ENCODE measurements at regions not wholly inside any gene's neighbourhood (a gene's known extent, or its start where the extent isn't known, plus 50 kb on each side); places are given as distances from the start of the nearest gene placed in this dataset.

DNA sequence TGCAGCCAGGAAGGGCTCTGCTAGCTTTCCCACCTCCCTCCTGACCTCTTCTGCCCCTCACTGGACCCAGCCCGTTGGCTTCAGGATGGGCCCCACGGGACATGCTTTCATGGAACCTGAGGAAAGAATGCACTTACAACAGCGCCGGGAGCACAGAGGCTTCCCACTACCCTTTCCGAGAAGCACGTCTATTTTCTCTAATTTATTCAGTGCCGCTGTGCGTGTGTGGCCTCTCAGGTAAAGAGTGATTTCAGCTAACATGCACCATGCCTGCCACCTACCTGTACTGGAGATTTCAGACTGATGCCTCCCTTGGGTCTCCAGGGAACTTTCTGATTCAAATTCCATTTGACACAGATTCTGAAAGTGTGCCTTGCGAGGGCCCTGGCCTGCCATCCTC, 140.1 kb downstream of the CYLD start:
- H3K36me3 Mint-ChIP-seq, result no peaks in the 10 kb centered on the region
- no peak for ATAC-seq (ENCODE audit: low read depth in 2 of 2)

DNA sequence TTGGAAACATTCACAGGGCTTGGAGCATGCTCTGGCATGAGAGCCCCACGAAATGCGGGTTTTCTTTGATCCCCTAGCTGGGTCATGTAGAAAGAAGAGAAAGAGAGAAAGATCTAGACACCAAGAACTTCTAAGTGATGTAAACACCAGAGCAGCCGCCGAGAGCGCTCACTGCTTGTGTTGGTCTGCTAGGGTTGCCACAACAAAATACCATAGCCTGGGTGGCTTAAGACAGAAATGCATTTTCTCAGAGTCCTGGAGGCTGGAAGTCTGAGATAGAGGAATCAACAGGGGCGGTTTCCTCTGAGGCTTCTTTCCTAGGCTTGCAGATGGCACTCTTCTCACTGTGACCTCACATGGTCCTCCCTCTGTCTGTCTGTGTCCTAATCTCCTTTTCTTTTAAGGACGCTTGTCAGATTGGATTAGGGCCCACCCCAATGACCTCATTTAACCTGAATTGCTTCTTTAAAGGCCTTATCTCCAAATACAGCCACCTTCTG, 139.5 kb downstream of the CYLD start:
- Mint-ChIP-seq H3K4me3 (no peak overlapping the region), H3K27me3 (peaks cover 32 to 72% (median 33%) of the 10 kb centered on the region in 3 donors), H3K4me1 (no peaks in the 10 kb centered on the region), H3K27ac (no peak overlapping the region), H3K36me3 (no peaks in the 10 kb centered on the region), H3K9me3 (peaks cover 0 to 10% (median 0%) of the 10 kb centered on the region in 7 donors)
- DNase-seq (no peak), ATAC-seq (ENCODE audit: low read depth in 2 of 2) (no peak)

More for the DNA sequence above, 140.1 kb downstream of the CYLD start:
- no peak for DNase-seq
- H3K4me1 Mint-ChIP-seq, result no peaks in the 10 kb centered on the region
- peaks cover 28 to 67% (median 31%) of the 10 kb centered on the region in 3 donors for H3K27me3 Mint-ChIP-seq
- no peak overlapping the region for H3K4me3 Mint-ChIP-seq
- peaks cover 0 to 10% (median 2%) of the 10 kb centered on the region in 7 donors for H3K9me3 Mint-ChIP-seq
- no peak overlapping the region for H3K27ac Mint-ChIP-seq

DNA sequence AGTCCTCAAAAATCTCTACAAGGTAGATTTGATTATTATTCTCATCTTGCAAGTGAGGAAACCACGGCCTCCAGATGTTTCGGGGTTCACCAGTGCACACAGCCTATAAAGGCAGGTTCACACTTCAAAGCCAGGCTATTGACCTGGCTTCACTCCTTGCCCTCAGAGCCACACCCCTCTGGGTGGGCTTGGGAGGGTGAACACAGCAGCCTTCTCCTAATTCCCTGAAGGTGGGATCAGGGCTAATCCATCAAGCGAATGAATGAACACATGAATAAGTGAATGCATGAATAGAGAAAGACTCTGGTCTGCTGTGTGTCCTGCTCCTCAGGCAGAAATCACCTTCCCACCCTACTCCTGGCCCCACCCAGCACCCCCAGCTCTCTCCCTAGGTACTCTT, 139.0 kb downstream of the CYLD start:
- H3K27me3 Mint-ChIP-seq, result peaks cover 36 to 73% (median 37%) of the 10 kb centered on the region in 3 donors
- no peaks in the 10 kb centered on the region for H3K36me3 Mint-ChIP-seq
- no peak for ATAC-seq (ENCODE audit: low read depth in 2 of 2)
- H3K27ac Mint-ChIP-seq, result no peak overlapping the region
- peaks cover 0 to 8% (median 0%) of the 10 kb centered on the region in 7 donors for H3K9me3 Mint-ChIP-seq
- no peaks in the 10 kb centered on the region for H3K4me1 Mint-ChIP-seq
- H3K4me3 Mint-ChIP-seq, result no peak overlapping the region
- DNase-seq, result no peak

DNA sequence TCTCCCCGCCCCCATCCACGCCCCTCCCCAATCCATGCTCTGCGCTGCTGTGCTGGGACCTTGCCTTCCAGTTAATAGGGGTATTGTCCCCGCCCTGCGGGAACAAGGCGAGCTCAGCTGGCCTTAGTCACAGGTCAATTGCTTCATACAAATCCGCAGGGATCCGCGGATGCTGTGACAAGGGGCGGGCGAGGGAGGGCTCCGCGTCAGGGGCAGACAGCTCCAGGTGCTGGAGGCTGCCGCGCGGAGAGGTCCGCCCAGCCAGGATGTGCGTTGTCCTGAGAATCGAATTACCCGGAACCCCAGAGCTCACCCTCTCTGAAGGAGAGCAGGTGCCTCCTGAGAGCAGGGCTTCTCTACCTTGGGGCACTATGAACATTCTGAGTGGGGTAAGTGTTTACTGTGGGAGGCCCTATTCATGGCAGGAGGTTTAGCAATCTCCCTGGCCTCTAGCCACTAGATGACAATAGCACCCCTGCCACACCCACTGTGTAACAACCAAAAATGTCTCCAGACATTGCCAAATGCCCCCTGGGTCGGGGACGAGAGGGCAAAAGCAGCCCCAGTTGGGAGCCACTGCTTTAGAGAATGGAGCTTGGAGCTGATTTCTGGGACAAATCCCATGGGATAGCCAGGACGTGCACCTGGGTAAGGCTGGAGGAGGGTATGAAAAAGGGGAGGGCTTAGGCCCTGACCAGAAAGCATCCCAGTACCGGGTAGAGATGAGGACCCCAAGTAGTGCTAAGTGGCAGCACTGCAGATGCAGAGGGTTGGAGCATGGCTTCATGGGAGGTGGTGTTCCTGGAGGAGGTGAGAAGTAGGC, 138.2 kb downstream of the CYLD start:
- H3K27me3 Mint-ChIP-seq, result peaks cover 29 to 65% (median 41%) of the 10 kb centered on the region in 3 donors
- no peak for ATAC-seq (ENCODE audit: low read depth in 2 of 2)
- H3K4me3 Mint-ChIP-seq, result no peak overlapping the region
- H3K4me1 Mint-ChIP-seq, result no peaks in the 10 kb centered on the region
- no peaks in the 10 kb centered on the region for H3K36me3 Mint-ChIP-seq
- peak overlapping the region in 1 of 6 donors; percentile 26 for H3K27ac Mint-ChIP-seq
- no peak for DNase-seq
- peaks cover 0 to 7% (median 0%) of the 10 kb centered on the region in 7 donors for H3K9me3 Mint-ChIP-seq

DNA sequence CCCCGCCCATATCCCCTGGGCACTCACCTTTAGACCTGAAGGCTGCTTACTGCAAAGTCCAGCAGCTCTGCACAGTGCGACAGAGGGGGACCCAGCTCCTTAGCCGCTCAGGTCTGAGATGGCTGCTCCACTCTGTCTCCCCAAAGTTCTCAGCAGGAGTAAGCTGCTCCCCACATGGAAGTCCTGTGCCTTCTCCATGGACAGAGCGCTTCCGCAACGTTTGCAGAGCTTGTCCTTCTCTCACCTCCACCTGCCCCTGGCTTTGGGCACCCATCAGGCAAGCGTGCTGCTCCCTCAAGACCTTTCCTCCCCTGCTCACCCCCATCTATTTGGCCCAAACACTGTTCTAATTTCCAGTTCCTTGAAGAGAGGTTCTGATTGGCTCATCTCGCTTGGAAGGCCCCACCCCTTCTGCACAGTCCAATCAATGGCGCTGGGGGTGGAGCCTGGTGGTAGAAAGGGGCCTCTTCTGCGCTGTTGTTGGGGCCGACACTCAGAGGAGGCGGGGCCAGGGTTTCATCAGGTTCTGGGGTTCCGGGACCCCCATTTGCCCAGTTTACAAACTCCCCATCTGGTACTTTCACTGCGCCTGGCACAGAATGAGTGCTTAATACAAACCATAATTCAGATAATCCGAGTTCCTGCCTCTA, 137.2 kb downstream of the CYLD start:
- DNase-seq (no peak), ATAC-seq (ENCODE audit: low read depth in 2 of 2) (no peak)
- Mint-ChIP-seq H3K36me3 (no peaks in the 10 kb centered on the region), H3K4me3 (no peak overlapping the region), H3K27me3 (peaks cover 27 to 56% (median 51%) of the 10 kb centered on the region in 3 donors), H3K4me1 (no peaks in the 10 kb centered on the region), H3K27ac (peak overlapping the region in 1 of 6 donors; percentile 51), H3K9me3 (peaks cover 0 to 8% (median 2%) of the 10 kb centered on the region in 7 donors)

DNA sequence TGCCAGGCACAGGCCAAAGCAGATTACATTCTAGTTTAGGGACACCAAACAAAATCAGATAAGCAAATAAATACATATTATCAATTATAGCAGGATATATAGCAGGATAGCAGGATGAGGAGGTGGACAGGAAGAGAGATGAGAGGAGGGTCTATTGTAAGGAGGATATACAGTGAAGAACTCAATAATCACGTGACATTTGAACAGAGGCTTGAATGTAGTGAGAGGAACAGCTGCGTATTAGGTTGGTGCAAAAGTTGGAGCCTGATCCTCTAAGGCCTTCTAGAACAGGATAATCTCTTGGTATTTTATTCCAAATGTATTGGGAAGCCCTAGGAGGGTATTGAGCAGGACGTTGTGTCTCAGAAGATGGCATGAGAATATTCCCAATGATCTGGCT, 136.7 kb downstream of the CYLD start:
- ATAC-seq (ENCODE audit: low read depth in 2 of 2), result no peak
- Mint-ChIP-seq H3K27me3 (peaks cover 27 to 51% (median 51%) of the 10 kb centered on the region in 3 donors), H3K9me3 (peaks cover 0 to 8% (median 2%) of the 10 kb centered on the region in 7 donors), H3K27ac (peak overlapping the region in 1 of 6 donors; percentile 34), H3K36me3 (no peaks in the 10 kb centered on the region), H3K4me3 (no peak overlapping the region), H3K4me1 (no peaks in the 10 kb centered on the region)
- DNase-seq, result no peak

DNA sequence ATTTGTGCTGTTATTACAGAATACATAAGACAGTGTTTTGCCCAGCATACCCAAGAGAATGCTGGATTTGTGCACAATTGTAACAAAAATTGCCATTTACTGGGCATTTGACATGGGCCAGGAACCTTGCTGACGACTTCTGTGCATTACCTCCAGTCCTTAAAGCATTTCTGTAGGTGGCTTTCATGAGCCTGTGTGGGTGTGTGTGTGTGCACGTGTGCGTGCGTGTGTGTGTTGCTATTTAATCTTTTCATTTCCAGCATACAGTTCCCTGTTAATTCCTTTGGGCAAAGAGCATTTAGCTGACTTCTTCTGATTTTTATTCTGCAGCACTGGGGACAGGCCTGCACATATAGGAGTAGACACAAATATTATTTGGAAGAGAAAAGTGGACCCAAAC, 134.4 kb downstream of the CYLD start:
- no peaks in the 10 kb centered on the region for H3K36me3 Mint-ChIP-seq
- peaks cover 23 to 56% (median 42%) of the 10 kb centered on the region in 3 donors for H3K27me3 Mint-ChIP-seq
- peak overlapping the region in 1 of 6 donors; percentile 18 for H3K27ac Mint-ChIP-seq
- ATAC-seq (ENCODE audit: low read depth in 2 of 2), result no peak
- peaks cover 0 to 20% (median 4%) of the 10 kb centered on the region in 7 donors for H3K9me3 Mint-ChIP-seq
- no peaks in the 10 kb centered on the region for H3K4me1 Mint-ChIP-seq
- no peak overlapping the region for H3K4me3 Mint-ChIP-seq
- no peak for DNase-seq

DNA sequence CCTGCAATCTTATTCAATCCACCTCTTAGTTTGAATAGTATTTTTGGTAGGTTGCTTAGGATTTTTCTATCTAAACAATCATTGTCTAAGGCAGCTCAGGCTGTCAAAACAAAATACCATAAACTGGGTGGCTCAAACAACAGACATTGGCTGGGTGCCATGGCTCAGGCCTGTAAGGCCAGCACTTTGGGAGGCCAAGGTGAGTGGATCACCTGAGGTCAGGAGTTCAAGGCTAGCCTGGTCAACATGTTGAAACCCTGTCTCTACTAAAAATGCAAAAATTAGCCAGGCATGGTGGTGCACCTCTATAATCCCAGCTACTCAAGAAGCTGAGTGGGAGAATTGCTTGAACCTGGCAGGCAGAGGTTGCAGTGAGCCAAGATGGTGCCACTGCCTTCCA, 126.7 kb downstream of the CYLD start:
- ATAC-seq (ENCODE audit: low read depth in 2 of 2) (no peak), DNase-seq (no peak)
- Mint-ChIP-seq H3K4me3 (no peak overlapping the region), H3K27me3 (peaks cover 4 to 14% (median 7%) of the 10 kb centered on the region in 3 donors), H3K27ac (no peak overlapping the region), H3K4me1 (no peaks in the 10 kb centered on the region), H3K36me3 (no peaks in the 10 kb centered on the region), H3K9me3 (peaks cover 3 to 21% (median 4%) of the 10 kb centered on the region in 7 donors)

DNA sequence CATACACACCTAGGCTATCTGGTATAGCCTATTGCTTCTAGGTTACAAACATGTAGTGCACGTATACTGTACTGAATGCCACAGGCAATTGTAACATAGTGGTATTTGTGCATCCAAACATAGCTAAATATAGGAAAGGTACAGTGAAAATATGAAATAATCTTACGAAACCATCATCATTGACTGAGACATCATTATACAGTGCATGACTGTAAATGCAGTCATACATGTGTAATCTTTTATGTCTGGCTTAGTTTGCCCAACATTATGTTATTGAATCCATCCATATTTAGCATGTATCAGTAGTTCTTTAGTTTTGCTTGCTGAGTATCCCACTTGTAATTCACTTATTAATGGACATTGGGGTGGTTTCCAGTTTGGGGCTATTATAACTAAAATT, 124.9 kb downstream of the CYLD start:
- Mint-ChIP-seq H3K4me1 (no peaks in the 10 kb centered on the region), H3K27me3 (peaks cover 4 to 12% (median 11%) of the 10 kb centered on the region in 3 donors), H3K4me3 (no peak overlapping the region), H3K36me3 (no peaks in the 10 kb centered on the region), H3K9me3 (peaks cover 0 to 6% (median 5%) of the 10 kb centered on the region in 7 donors), H3K27ac (no peak overlapping the region)
- ATAC-seq (ENCODE audit: low read depth in 2 of 2) (no peak), DNase-seq (no peak)

DNA sequence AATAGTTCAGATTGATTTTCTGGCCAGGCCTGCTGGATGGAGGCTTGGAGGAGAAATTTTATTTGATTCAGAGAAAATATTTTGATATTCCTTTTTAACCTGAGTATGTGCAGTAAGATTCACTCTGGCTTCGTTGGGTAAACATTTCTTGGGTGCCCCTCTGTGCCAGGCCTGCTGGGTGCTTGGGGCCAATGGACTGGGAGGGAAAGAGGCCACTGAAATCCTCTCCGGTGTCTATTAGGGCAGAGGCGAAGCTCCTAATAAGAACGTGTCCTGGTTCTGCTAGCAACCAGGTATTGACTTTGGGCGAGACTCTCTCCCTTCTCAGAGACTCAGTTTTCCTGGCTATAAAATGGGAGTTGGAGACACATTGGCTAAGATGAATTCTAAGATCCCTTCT, 122.5 kb downstream of the CYLD start:
- ATAC-seq (ENCODE audit: low read depth in 2 of 2) (no peak), DNase-seq (no peak)
- H3K27ac Mint-ChIP-seq, result no peak overlapping the region
- no peaks in the 10 kb centered on the region for H3K36me3 Mint-ChIP-seq
- H3K4me1 Mint-ChIP-seq, result no peaks in the 10 kb centered on the region
- no peak overlapping the region for H3K4me3 Mint-ChIP-seq
- H3K27me3 Mint-ChIP-seq, result peaks cover 0 to 21% (median 8%) of the 10 kb centered on the region in 3 donors
- H3K9me3 Mint-ChIP-seq, result peaks cover 0 to 6% (median 5%) of the 10 kb centered on the region in 7 donors

DNA sequence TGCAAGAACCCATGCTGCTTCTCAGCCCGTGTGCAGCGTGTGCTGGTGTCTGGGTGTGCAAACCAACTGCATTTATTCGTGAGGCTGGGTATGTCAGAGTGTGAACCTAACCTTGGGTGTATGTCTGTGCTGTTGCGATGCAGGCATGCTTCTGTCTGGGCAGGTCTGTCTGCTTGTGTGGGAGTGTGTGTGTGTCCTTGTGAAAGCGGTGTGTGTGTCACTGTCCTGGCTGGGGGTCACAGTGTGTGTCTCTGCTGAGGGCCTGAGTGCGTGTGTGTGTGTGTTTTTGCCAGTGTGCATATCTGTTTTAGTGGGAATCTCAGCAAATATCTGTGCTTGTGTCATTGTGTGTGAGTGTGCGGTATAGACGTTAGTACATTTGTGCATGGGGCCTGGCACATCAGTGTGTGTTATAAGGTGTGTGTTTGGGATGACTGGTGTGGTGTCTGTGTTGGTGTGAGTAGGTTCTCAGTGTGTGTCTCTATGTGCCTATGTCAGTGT, 121.8 kb downstream of the CYLD start:
- H3K36me3 Mint-ChIP-seq, result no peaks in the 10 kb centered on the region
- H3K27me3 Mint-ChIP-seq, result peaks cover 0 to 21% (median 8%) of the 10 kb centered on the region in 3 donors
- no peak for DNase-seq
- no peak for ATAC-seq (ENCODE audit: low read depth in 2 of 2)
- no peak overlapping the region for H3K27ac Mint-ChIP-seq
- H3K9me3 Mint-ChIP-seq, result peaks cover 0 to 6% (median 5%) of the 10 kb centered on the region in 7 donors
- no peaks in the 10 kb centered on the region for H3K4me1 Mint-ChIP-seq
- H3K4me3 Mint-ChIP-seq, result peak overlapping the region in 1 of 8 donors; percentile 8

DNA sequence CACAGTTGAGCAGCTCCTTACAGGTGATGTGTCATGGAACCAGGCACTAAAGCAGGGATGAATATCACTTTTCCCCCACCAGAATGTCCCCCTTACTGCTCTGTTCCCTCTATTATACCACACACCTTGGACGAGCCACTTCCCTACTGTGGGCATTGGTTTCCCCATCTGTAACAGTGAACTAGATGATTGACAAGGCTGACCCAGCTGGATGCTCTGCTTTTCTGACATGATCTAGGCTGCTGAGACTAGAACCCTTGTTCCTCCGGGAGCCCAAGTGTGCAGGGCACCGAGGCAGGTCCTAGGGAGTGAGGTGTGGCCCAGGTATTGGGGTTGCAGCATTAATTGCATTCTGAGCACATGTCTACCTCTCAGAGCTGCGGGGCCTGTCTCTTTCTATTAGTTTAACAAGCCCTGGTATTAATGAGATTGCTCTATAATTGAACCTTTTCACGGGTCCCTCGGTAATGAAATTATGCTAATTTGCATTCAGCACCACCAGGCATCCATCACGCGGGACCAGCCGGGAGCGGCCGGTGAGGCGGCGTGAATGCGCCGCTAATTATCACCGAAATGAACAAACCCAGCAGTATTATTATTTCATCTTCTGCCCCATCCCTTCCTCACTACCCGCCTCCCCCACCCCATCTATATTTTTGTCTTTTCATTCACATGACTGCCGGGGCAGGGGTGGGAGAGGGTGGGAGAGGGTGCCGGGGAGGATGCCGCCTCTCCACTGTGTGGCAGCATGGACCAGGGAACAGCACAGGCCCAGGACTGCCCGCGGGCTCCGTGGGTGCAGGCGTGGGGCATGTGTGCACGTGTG, 121.1 kb downstream of the CYLD start:
- no peaks in the 10 kb centered on the region for H3K36me3 Mint-ChIP-seq
- H3K9me3 Mint-ChIP-seq, result peaks cover 0 to 5% (median 5%) of the 10 kb centered on the region in 7 donors
- H3K27me3 Mint-ChIP-seq, result peaks cover 0 to 27% (median 8%) of the 10 kb centered on the region in 3 donors
- no peak overlapping the region for H3K4me3 Mint-ChIP-seq
- no peak overlapping the region for H3K27ac Mint-ChIP-seq
- DNase-seq (no peak), ATAC-seq (ENCODE audit: low read depth in 2 of 2) (no peak)
- H3K4me1 Mint-ChIP-seq, result no peaks in the 10 kb centered on the region

DNA sequence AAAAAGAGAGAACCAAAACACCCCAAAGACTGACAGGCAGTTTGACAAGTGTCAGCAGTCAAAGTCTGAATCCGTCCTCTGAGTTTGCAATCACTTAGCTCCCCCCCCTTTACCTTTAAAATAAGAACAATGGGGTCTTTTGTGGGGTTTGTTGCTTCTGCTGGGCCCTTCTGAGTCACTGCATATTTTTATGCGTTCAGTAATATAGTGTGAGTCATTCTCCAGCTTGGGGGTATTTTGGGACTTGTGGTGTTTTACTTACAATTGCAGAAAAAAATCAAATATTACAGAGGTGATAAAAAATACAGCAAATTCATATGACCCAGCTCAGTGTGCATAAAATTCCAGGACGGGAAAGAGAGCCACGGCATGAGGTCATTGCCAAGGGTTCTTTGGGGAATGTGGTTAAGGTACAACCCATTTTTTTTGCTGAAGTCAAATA, 120.1 kb downstream of the CYLD start:
- ATAC-seq (ENCODE audit: low read depth in 2 of 2), result no peak
- H3K27me3 Mint-ChIP-seq, result peaks cover 0 to 32% (median 9%) of the 10 kb centered on the region in 3 donors
- DNase-seq, result no peak
- peaks cover 0 to 5% (median 0%) of the 10 kb centered on the region in 7 donors for H3K9me3 Mint-ChIP-seq
- no peak overlapping the region for H3K27ac Mint-ChIP-seq
- no peak overlapping the region for H3K4me3 Mint-ChIP-seq
- no peaks in the 10 kb centered on the region for H3K4me1 Mint-ChIP-seq
- H3K36me3 Mint-ChIP-seq, result no peaks in the 10 kb centered on the region
